GM19351 (cell line): ENCODE measurements at regions not wholly inside any gene's neighbourhood (a gene's known extent, or its start where the extent isn't known, plus 50 kb on each side); places are given as distances from the start of the nearest gene placed in this dataset.
"Not testable (repeated sequence)": the region's sequence is repeated elsewhere in the genome, so short reads cannot be mapped to it uniquely, and the experiment has no call there.

Experiments used
- ATAC-seq: cut with Tn5 transposase; IDR thresholded peaks from one replicate; pipeline ENCODE4 v1.9.1; 2021; ENCODE audit warnings: mild to moderate bottlenecking, moderate library complexity; ENCODE audit not compliant: unreplicated experiment

GRCh38 chr9:64499541-64499940 is 785.5 kb downstream of the FOXD4L5 start:
- ATAC-seq, result not testable (repeated sequence)

- not testable (repeated sequence) for ATAC-seq
Measured at GRCh38 chr9:64498409-64498808, 786.6 kb downstream of the FOXD4L5 start.

GRCh38 chr9:64488544-64488943 is 796.5 kb downstream of the FOXD4L5 start:
- not testable (repeated sequence) for ATAC-seq

- not testable (repeated sequence) for ATAC-seq
Measured at GRCh38 chr9:64486067-64486466, 798.9 kb downstream of the FOXD4L5 start.

- ATAC-seq, result not testable (repeated sequence)
Measured at GRCh38 chr9:64479095-64479494, 805.9 kb downstream of the FOXD4L5 start.

GRCh38 chr9:64468943-64469342 is 816.1 kb downstream of the FOXD4L5 start:
- not testable (repeated sequence) for ATAC-seq

- ATAC-seq, result peak; percentile 53
Measured at GRCh38 chr9:64466052-64466599, 818.9 kb downstream of the FOXD4L5 start.

GRCh38 chr9:64461885-64462284 is 823.1 kb downstream of the FOXD4L5 start:
- ATAC-seq, result not testable (repeated sequence)

GRCh38 chr9:64458642-64459041 is 826.4 kb downstream of the FOXD4L5 start:
- not testable (repeated sequence) for ATAC-seq

GRCh38 chr9:64455107-64455648 is 829.8 kb downstream of the FOXD4L5 start:
- not testable (repeated sequence) for ATAC-seq

- not testable (repeated sequence) for ATAC-seq
Measured at GRCh38 chr9:64452134-64452533, 832.9 kb downstream of the FOXD4L5 start.

- ATAC-seq, result not testable (repeated sequence)
Measured at GRCh38 chr9:64450654-64451053, 834.4 kb downstream of the FOXD4L5 start.

- ATAC-seq, result not testable (repeated sequence)
Measured at GRCh38 chr9:64449025-64449424, 836.0 kb downstream of the FOXD4L5 start.

- ATAC-seq, result not testable (repeated sequence)
Measured at GRCh38 chr9:64444909-64445525, 840.0 kb downstream of the FOXD4L5 start.

GRCh38 chr9:64439747-64440146 is 845.3 kb downstream of the FOXD4L5 start:
- ATAC-seq, result not testable (repeated sequence)
